Gastrocnemius medialis (tissue), 4 donors: ENCODE measurements at regions not wholly inside any gene's neighbourhood (a gene's known extent, or its start where the extent isn't known, plus 50 kb on each side); places are given as distances from the start of the nearest gene placed in this dataset.

Source experiments
- ATAC-seq, 2 donors: fragments of 150-250 bp; one replicate each; pipeline ENCODE4 v1.9.1; 2016
- DNase-seq, 2 donors: peaks; one replicate each; pipeline ENCODE4 v3.0.0-alpha.2; 2019
- H3K27ac ChIP-seq, 4 donors: fragments of 200-600 bp; sonication (generic); 1 replicate in 1 of 4; 2 replicates in 3 of 4; pipeline ENCODE4 v1.5.1; 2016 to 2018; ENCODE audit warnings: mild to moderate bottlenecking in 2 of 4, moderate library complexity in 1 of 4
- H3K27me3 ChIP-seq, 3 donors: fragments of 200-600 bp; sonication (generic) in 2 of 3; 1 replicate in 1 of 3; 2 replicates in 2 of 3; pipeline versions ENCODE4 v1.5.1 to v1.6.0; 2016 to 2019; ENCODE audit warnings: mild to moderate bottlenecking in 1 of 3, moderate library complexity in 1 of 3
- H3K36me3 ChIP-seq, 2 donors: fragments of 200-600 bp; sonication (generic) in 1 of 2; one replicate each; pipeline ENCODE4 v1.5.1; 2017 to 2018
- H3K4me1 ChIP-seq, 2 donors: fragments of 200-600 bp; sonication (generic) in 1 of 2; one replicate each; pipeline ENCODE4 v1.5.1; 2016 to 2017; ENCODE audit warnings: mild to moderate bottlenecking in 2 of 2
- H3K4me3 ChIP-seq, 4 donors: fragments of 200-600 bp; sonication (generic) in 3 of 4; 1 replicate in 1 of 4; 2 replicates in 3 of 4; pipeline ENCODE4 v1.5.1; 2016 to 2019; ENCODE audit warnings: mild to moderate bottlenecking in 2 of 4
- H3K9me3 ChIP-seq, 3 donors: fragments of 200-600 bp; sonication (generic) in 2 of 3; 1 replicate in 1 of 3; 2 replicates in 2 of 3; pipeline ENCODE4 v1.5.1; 2016 to 2019
- POLR2A ChIP-seq, 2 donors: fragments of 450-650 bp; IDR thresholded peaks; one replicate each; pipeline ENCODE4 v1.6.1; 2017; ENCODE audit warnings: antibody characterized with exemption in 2 of 2, mild to moderate bottlenecking in 2 of 2, moderate library complexity in 2 of 2
- in situ Hi-C, 4 donors: fragments of 200-750 bp; cut with MboI; loops; one replicate each; pipeline versions ENCODE4 v1.15.0 to v1.8.0; 2017; ENCODE audit warnings: low sequenced_read_pairs in 4 of 4
- intact Hi-C: fragments of 100-400 bp; cut with DNase I; formaldehyde crosslinking; loops from one replicate; pipeline ENCODE4 v1.15.1; 2023; ENCODE audit warnings: low total_unique reads
- TF ChIP-seq, protein P1 (sequence below), 5 experiments: fragments of 450-650 bp in 3 of 5; fragments of 200-600 bp in 2 of 5; sonication (generic) in 2 of 5; IDR thresholded peaks in 4 of 5; conservative IDR thresholded peaks in 1 of 5; 1 replicate in 4 of 5; 2 replicates in 1 of 5; pipeline ENCODE4 v1.5.1; 2016 to 2019; ENCODE audit warnings: antibody characterized with exemption in 5 of 5, mild to moderate bottlenecking in 3 of 5, moderate library complexity in 3 of 5

DNA sequence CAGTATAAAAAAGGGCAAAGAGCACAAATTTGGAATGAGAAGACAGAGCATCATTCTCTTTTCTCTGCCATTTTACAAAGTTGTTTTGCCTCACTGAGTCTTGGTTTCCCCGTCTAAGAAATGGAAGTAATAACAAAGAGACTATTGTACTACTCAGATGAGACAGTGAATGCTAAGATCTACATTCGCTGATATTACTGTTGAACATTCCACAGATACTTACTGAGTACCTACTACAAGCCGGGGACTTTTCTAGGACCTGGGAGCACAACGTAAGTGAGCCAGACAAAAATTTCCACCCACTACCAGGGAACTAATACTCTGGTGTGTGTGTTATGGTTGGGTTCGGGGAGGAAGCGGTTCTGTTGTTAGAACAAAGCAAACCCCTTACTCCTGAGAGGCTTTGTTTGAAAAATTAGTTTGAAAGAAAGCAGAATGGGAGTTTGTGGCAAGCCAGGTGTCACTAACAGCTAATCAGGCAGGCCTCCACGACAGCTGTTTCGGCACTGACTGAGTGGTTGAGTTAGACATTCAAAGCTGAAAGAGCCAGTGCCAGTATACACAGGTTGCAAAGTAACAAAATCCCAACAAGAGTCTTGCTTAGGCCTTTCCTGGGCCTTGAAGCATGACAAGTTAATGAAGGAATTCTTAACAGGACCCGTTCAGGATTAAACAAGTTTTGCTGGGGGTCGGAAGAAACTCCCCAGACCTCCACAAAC is 458.3 kb downstream of the EDEM1 start:
- DNase-seq: no peak
- no peak for TF ChIP-seq POLR2A (IDR thresholded peaks at IDR 0.05)
- TF ChIP-seq, protein P1, sequence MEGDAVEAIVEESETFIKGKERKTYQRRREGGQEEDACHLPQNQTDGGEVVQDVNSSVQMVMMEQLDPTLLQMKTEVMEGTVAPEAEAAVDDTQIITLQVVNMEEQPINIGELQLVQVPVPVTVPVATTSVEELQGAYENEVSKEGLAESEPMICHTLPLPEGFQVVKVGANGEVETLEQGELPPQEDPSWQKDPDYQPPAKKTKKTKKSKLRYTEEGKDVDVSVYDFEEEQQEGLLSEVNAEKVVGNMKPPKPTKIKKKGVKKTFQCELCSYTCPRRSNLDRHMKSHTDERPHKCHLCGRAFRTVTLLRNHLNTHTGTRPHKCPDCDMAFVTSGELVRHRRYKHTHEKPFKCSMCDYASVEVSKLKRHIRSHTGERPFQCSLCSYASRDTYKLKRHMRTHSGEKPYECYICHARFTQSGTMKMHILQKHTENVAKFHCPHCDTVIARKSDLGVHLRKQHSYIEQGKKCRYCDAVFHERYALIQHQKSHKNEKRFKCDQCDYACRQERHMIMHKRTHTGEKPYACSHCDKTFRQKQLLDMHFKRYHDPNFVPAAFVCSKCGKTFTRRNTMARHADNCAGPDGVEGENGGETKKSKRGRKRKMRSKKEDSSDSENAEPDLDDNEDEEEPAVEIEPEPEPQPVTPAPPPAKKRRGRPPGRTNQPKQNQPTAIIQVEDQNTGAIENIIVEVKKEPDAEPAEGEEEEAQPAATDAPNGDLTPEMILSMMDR (IDR thresholded peaks at IDR 0.05 in 4 of 5, conservative IDR thresholded peaks at IDR 0.05 in 1 of 5): no peak
- no peaks in the 10 kb centered on the region for H3K27me3 ChIP-seq
- no peak overlapping the region for H3K27ac ChIP-seq
- intact Hi-C loops (no loop called here), in situ Hi-C loops (no loop called here)
- no peak for ATAC-seq
- no peaks in the 10 kb centered on the region for H3K4me1 ChIP-seq
- H3K9me3 ChIP-seq: no peaks in the 10 kb centered on the region
- no peaks in the 10 kb centered on the region for H3K36me3 ChIP-seq
- no peak overlapping the region for H3K4me3 ChIP-seq

DNA sequence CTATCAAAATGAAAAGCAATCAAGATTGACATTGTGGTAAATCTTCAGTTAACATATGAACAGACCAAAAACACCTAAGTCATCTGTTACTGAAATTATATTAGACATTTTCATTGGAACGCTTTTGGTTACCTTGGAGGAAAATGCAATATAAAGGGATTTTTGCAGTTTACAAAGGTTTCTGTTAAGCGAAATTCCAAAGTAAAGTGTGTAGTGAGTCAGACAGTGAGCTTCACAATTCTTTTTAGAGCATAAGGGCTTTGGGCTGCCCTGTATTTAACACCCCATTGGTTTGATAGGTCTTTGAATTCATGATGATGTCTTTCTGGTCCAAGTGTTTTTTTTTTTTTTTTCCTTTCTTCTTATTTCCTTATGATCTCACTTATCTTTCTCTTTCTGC is 462.8 kb downstream of the EDEM1 start:
- TF ChIP-seq, protein P1 (IDR thresholded peaks at IDR 0.05 in 4 of 5, conservative IDR thresholded peaks at IDR 0.05 in 1 of 5): no peak
- TF ChIP-seq POLR2A (IDR thresholded peaks at IDR 0.05): no peak
- Histone ChIP-seq H3K27ac (no peak overlapping the region), H3K27me3 (no peaks in the 10 kb centered on the region), H3K4me1 (no peaks in the 10 kb centered on the region), H3K9me3 (no peaks in the 10 kb centered on the region), H3K4me3 (no peak overlapping the region), H3K36me3 (no peaks in the 10 kb centered on the region)
- in situ Hi-C loops: loop anchor here in 1 of 4 donors (25.0 kb wide), 1 partner anchor 112 kb away; no protein-coding TSS in a partner anchor
- intact Hi-C loops: no loop called here
- ATAC-seq (no peak), DNase-seq (no peak)

DNA sequence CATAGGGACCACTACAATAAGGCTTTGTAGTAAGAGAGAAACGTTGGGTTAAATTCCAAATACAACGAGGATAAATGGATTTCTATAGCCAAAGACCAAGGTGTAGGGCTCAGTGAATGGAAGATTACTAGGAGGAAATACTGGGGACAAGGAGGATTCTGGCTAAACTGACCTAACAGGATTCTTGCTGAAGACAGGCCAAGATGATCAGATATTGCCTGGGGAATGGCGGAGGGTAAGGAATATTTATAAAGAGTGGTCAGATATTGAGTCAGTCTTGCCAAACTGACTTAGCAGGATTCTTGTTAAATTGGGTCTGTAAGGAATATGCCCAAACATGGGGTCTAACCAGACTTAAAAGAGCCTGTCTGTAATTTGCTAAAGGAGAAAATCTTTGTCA is 463.8 kb downstream of the EDEM1 start:
- TF ChIP-seq, protein P1 (IDR thresholded peaks at IDR 0.05 in 4 of 5, conservative IDR thresholded peaks at IDR 0.05 in 1 of 5): no peak
- TF ChIP-seq POLR2A (IDR thresholded peaks at IDR 0.05): no peak
- in situ Hi-C loops (loop anchor here in 1 of 4 donors (25.0 kb wide), 1 partner anchor 111 kb away; no protein-coding TSS in a partner anchor), intact Hi-C loops (no loop called here)
- H3K27me3 ChIP-seq: no peaks in the 10 kb centered on the region
- no peak overlapping the region for H3K27ac ChIP-seq
- no peaks in the 10 kb centered on the region for H3K36me3 ChIP-seq
- H3K4me1 ChIP-seq: no peaks in the 10 kb centered on the region
- H3K9me3 ChIP-seq: no peaks in the 10 kb centered on the region
- DNase-seq (no peak), ATAC-seq (no peak)
- H3K4me3 ChIP-seq: no peak overlapping the region

DNA sequence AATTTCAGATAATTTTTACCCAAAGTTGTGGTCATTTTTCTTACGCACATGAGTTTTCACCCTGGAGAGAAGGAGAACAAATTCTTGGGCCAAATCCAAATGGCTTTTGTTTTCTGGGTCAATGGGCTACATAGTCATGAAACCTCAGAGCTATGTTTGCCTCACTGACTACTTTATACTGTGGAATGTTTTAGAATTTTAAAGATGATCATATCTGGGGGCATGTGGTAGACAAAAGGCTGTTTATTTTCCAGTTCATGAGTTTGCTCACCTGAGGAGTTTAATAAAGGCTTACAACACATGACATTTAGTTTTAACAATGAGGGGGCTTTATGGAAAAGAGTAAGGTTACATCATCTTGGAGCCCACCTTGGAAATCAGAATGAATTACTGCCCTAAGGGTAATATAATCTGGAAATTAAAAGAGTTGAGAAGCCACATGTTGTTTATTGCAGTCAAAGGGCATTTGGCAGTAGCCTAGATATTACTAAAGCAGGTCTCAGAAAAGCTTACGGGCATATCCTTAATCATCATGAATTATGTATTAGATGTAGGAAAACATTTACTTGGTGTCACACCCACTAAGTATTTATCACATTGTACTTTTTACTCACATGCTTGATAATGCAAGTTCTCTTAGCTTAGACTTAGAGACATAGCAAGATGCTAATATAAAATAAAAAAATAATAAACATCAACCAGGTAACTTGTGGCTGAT is 466.1 kb downstream of the EDEM1 start:
- H3K27ac ChIP-seq: no peak overlapping the region
- no peaks in the 10 kb centered on the region for H3K36me3 ChIP-seq
- TF ChIP-seq POLR2A (IDR thresholded peaks at IDR 0.05): no peak
- TF ChIP-seq, protein P1 (IDR thresholded peaks at IDR 0.05 in 4 of 5, conservative IDR thresholded peaks at IDR 0.05 in 1 of 5): no peak
- H3K4me1 ChIP-seq: no peaks in the 10 kb centered on the region
- ATAC-seq (no peak), DNase-seq (no peak)
- H3K27me3 ChIP-seq: no peaks in the 10 kb centered on the region
- intact Hi-C loops: no loop called here
- in situ Hi-C loops: loop anchor here in 1 of 4 donors (25.0 kb wide), 1 partner anchor 109 kb away; no protein-coding TSS in a partner anchor
- H3K9me3 ChIP-seq: no peaks in the 10 kb centered on the region
- H3K4me3 ChIP-seq: no peak overlapping the region
